ENCODE measurements at regions not wholly inside any gene's neighbourhood (a gene's known extent, or its start where the extent isn't known, plus 50 kb on each side); places are given as distances from the start of the nearest gene placed in this dataset.

- no peak overlapping the region for H3T11ph ChIP-seq (ENCODE audit: low read length)
- no peak overlapping the region; the same call in 1 of the 2 replicates for H3K4ac ChIP-seq (ENCODE audit: low read depth, low read length)
- H3K9me3 ChIP-seq (ENCODE audit: control insufficient read depth, low read depth, low read length) = no peaks in the 10 kb centered on the region
- H4K5ac ChIP-seq (ENCODE audit: insufficient read length, low read depth, low read length) = no peak overlapping the region
- H2AFZ ChIP-seq (ENCODE audit: low read length) = no peak overlapping the region
- no CpG with 5 or more reads among the region's 8 CpGs for WGBS (ENCODE audit: extremely low coverage, insufficient read length, low lambda C conversion rate)
- Mint-ChIP-seq H3K27me3 (ENCODE audit: low read depth) (no peaks in the 10 kb centered on the region), H3K4me3 (no peak overlapping the region), H3K4me1 (peaks cover 10% of the 10 kb centered on the region in 2 experiments; a peak in 3 of 4 replicates), H3K36me3 (ENCODE audit: insufficient read depth in 1 of 3, low read depth in 3 of 3) (no peaks in the 10 kb centered on the region), H3K9me3 (no peaks in the 10 kb centered on the region), H3K27ac (no peak overlapping the region)
- H3K9ac ChIP-seq (ENCODE audit: extremely low read depth, insufficient read length, low read length) = no peak overlapping the region
- H2BK20ac ChIP-seq (ENCODE audit: low read depth, low read length, poor library complexity, severe bottlenecking) = no peak overlapping the region
- H4K8ac ChIP-seq (replicated peaks; ENCODE audit: insufficient read length, low read depth, low read length) = no peak overlapping the region
- no peak overlapping the region for H2BK120ac ChIP-seq (ENCODE audit: low read depth, low read length, poor library complexity, severe bottlenecking)
- no peak overlapping the region for H3K18ac ChIP-seq (ENCODE audit: insufficient read length, low read depth, low read length)
- no peak overlapping the region for H3K4me2 ChIP-seq (ENCODE audit: insufficient read depth, insufficient read length, low read length)
- no peak overlapping the region for H2BK12ac ChIP-seq (ENCODE audit: insufficient read length, low read depth, low read length)
- no peaks in the 10 kb centered on the region for H3K79me2 ChIP-seq (ENCODE audit: insufficient read depth, low read length)
- no peaks in the 10 kb centered on the region for H4K20me1 ChIP-seq (ENCODE audit: control insufficient read depth, insufficient read depth, insufficient read length)
- H3K56ac ChIP-seq (ENCODE audit: insufficient read length, low read depth, low read length) = no peak overlapping the region
- H3K4me1 ChIP-seq (ENCODE audit: insufficient read depth, low read length) = no peaks in the 10 kb centered on the region
- TF ChIP-seq CTCF (conservative IDR thresholded peaks at IDR 0.05) = no peak
- H3K23ac ChIP-seq (ENCODE audit: insufficient read length, low read depth, low read length) = no peak overlapping the region
- no peak overlapping the region for H4K91ac ChIP-seq (ENCODE audit: insufficient read length, low read depth, low read length)
- no peaks in the 10 kb centered on the region for H3K79me1 ChIP-seq (ENCODE audit: insufficient read depth, low read depth, low read length, poor library complexity, severe bottlenecking)
- no peaks in the 10 kb centered on the region for H3K23me2 ChIP-seq (ENCODE audit: insufficient read length, low read depth, low read length, poor library complexity, severe bottlenecking)
- H3K27me3 ChIP-seq (ENCODE audit: insufficient read depth, low read length) = no peaks in the 10 kb centered on the region
- DNase-seq = no peak
- no peak overlapping the region for H2AK5ac ChIP-seq (ENCODE audit: insufficient read length, low read length)
- H2BK15ac ChIP-seq (ENCODE audit: low read depth, low read length) = no peak overlapping the region
- no peak overlapping the region for H2BK5ac ChIP-seq (ENCODE audit: insufficient read length, low read length)
- no peak overlapping the region for H3K14ac ChIP-seq (ENCODE audit: insufficient read depth, low read length)
- H3K27ac ChIP-seq (ENCODE audit: insufficient read length, low read depth, low read length) = no peak overlapping the region
These were observed 819.5 kb downstream of the DIAPH3 start for GRCh38 chr13:59343993-59344822.
